ENCODE measurements at regions not wholly inside any gene's neighbourhood (a gene's known extent, or its start where the extent isn't known, plus 50 kb on each side); places are given as distances from the start of the nearest gene placed in this dataset.
A peak's percentile ranks its signal among the peaks of the same experiment; 100 is the strongest.
"Not testable (repeated sequence)": the region's sequence is repeated elsewhere in the genome, so short reads cannot be mapped to it uniquely, and the experiment has no call there.

DNA sequence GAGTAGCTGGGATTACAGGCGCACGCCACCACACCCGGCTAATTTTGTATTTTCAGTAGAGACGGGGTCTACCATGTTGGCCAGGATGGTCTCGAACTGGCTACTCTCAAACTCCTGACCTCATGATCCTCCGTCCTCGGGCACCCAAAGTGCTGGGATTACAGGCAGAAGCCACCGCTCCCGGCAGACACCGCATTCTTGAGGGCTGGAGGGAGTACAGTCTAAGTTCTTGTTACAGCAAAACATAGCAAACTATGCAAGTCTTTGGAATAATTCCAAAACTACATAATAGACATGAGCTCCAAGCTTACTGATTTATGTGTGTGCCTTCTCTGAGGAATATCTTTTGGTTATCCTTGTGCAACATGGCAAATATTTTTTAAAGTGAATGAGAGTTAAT lies 299.1 kb upstream of the ZNF658 start:
- intact Hi-C loops (cut with DNase I), result not testable (repeated sequence)
- peak in 5 of 10 donors; percentile 3 to 52 (median 22) for DNase-seq

DNA sequence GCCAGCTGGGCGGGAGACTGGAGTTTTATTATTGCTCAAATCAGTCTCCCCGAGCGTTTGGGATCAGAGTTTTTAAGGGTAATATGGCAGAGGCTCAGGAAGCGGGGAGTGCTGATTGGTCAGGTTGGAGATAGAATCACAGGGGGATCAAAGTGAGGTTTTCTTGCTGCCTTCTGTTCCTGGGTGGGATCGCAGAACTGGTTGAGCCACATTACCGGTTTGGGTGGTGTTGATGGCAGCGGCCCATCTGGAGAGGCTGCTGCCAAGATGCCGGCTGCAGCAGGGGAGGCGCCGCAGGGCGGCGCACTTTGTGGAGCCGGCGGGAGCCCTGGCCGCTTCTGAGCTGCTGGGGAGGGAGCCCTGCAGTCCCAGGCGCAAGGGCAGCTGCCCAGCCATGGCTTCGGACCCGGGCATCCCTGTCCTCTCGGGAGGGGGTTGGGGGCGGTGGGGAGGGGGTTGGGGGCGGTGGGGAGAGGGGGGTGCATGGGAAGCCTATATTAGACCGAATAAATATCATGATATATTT lies 268.9 kb upstream of the ZNF658 start:
- DNase-seq, result peak in 7 of 10 donors; percentile 2 to 53 (median 12)

DNA sequence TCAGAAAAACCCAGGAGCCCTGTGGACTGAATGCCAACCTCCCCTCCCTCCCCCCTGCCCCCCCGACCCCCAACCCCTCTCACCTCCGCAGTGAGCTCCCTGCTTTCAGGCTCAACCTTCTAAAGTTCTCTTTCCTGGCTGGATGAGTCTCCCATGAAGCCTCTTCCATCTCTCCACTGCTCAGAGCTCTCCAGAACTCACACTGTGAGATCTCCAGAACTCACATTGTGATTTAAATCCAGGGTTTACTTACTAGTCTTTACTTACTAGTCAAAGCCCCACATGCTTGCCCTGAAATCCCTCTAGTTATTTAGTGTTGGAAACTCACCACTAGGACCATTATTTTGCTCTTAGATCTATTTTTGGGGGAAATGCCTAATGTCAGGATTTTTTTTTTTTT lies 252.8 kb upstream of the ZNF658 start:
- DNase-seq; intact Hi-C loops (cut with DNase I): not testable (repeated sequence)

More for the DNA sequence above, 268.9 kb upstream of the ZNF658 start:
- intact Hi-C loops (cut with DNase I), result not testable (repeated sequence)

DNA sequence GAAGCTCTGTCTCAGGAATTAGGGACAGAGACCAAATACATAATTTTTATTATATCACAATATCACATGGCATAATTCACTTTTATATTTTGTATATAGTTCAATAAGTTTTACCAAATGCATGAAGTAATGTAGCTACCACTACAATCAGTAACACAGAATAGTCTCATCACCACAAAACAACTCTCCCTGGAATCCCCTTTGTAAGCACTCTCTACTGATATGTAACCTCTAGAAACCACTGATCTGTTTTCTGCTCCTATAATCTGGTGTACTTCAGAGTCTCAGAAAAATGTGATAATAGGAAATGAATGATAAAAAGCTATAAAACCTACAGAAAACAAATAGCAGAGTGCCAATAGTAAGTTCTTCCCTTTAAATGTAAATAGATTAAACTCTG lies 210.3 kb upstream of the ZNF658 start:
- intact Hi-C loops (cut with DNase I); DNase-seq: not testable (repeated sequence)

DNA sequence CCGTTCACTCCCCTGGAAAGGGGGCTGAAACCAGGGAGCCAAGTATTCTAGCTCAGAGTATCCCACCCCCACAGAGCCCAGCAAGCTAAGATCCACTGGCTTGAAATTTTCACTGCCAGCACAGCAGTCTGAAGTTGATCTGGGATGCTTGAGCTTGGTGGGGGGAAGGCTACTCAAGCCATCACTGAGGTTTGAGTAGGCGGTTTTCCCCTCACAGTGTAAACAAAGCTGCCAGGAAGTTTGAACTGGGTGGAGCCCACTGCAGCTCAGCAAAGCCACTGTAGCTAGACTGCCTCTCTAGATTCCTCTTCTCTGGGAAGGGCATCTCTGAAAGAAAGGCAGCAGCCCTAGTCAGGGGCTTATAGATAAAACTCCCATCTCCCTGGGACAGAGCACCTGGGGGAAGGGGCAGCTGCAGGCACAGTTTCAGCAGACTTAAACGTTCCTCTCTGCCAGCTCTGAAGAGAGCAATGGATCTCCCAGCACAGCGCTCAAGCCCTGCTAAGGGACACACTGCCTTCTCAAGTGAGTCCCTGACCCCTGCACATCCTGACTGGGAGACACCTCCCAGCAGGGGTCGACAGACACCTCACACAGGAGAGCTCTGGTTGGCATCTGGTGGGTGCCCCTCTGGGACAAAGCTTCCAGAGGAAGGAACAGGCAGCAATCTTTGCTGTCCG lies 204.8 kb upstream of the ZNF658 start:
- intact Hi-C loops (cut with DNase I); DNase-seq: not testable (repeated sequence)

DNA sequence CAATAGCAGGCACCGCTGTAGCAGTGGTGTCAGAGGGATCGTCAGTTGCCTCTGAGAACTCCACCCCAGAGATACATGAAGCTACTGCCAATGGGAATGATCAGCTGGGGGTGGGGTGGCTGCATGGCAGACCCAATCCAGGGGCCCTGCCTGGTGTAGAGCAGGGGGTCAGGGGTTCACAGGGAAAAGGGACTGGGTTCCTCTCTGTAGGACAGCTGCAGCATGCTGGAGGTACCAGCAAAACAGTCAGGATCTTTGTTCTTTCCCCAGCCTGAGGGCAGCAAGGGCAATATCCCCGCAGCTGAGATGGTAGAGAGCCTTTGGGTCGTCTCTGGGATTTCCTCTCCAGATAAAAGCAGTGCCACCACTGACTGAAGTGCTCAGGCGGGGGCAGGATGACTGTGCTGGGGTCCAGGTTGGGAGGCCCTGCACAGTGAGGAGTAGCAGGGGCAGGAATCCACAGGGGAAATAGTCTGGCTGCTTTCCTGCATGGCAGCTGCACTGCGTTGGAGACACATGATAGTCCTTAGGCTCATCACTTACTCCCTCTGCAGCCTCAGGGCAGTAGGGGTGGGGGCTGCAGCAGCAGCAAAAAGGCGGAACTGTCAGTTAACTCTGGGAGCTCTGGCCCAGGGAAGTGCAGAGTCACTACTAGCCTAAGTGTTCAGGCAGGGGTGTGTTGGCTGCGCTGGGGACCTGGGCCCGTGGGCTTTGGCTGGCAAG lies 203.0 kb upstream of the ZNF658 start:
- intact Hi-C loops (cut with DNase I), result not testable (repeated sequence)
- DNase-seq, result peak in 3 of 10 donors; percentile 3 to 45 (median 3)

DNA sequence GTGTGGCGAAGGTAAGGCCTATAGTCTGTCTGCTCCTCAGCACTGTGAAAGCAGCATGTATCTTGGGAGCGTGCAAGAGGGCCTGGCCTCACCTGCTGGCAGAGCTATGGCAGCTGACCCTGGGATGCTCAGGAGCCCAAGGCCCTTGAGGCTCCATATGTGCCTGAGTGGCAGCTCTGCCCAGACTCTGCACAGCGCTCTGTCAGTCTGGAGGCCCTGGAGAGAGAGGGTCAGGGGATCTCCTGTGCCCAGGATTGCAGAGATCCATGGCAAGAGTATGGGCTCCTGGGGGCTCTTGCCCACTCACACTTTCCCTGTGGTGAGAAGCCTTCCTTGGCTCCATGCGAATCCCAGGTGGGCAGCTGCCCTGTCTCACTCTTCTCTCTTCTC lies 202.5 kb upstream of the ZNF658 start:
- intact Hi-C loops (cut with DNase I); DNase-seq: not testable (repeated sequence)

DNA sequence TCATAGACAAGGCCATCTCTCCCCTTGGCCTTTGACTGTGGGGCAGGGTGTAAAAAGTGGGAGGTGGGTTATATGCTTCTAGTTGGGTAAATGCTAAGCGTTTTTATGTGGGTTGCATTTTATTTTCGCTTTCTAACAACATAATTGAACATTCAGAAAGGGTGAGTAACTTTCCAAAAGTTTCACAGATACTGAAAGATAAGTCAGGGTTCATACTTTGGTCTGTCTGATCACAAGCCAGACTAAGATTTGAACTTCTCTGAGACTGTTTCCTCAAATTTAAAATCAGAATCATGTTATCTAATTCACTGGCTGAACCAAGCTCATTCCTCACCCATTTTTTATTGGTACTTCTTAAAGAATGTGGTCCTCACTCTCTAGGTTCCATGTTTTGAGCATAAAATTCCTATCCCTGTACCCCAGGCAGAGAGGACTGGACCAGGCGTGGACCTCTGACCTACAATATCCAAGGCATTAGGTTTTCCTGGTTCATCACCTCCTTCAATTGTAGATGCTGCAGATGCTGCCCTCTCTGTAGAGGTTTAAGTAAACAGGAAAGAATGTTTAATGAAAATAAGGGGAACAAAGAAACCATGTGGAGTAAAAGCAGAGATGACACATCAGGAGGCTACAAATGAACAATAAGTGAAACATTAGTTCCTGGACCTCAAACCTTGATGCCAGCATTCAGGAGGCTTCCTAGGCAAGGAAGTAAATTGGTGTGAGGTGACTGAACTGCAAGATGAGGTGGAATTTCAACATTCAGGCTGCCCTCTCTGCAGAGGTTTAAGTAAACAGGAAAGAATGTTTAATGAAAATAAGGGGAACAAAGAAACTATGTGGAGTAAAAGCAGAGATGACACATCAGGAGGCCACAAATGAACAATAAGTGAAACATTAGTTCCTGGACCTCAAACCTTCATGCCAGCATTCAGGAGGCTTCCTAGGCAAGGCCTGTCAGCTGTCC lies 198.8 kb upstream of the ZNF658 start:
- intact Hi-C loops (cut with DNase I); DNase-seq: not testable (repeated sequence)

DNA sequence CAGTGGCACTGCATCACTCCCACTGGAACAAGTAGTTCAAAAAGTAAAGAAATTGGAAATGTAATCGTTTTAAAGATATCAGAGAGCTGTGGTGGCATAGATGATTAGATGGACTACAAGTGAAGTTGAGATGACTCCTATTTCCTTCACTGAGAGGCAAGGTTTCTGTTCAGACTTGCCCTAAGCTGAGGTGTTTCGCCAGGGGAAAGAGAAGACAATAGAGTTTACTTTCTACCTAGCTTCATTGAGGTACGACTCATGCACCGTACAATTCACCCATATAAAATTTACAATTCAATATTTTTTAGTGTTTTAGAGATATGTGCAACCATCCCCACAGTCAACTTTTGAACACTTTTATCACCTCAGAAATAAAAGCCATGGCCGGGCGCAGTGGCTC lies 189.0 kb upstream of the ZNF658 start:
- DNase-seq; intact Hi-C loops (cut with DNase I): not testable (repeated sequence)

DNA sequence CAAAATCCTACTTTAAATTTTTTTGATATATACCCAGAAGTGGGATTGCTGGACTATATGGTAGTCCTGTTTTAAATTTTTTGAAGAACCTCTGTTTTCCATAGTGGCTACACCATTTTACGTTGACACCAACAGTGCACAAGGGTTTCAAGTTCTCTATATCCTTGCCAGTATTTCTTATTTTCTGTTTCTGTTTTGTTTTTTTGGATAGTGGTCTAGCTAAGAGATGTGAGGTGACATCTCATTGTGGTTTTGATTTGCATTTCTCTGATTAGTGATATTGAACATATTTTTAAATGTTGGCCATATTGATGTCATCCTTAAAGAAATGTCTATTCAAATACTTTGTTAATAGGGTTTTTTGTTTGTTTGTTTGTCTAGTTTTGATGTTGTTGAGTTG lies 187.7 kb upstream of the ZNF658 start:
- intact Hi-C loops (cut with DNase I); DNase-seq: not testable (repeated sequence)

DNA sequence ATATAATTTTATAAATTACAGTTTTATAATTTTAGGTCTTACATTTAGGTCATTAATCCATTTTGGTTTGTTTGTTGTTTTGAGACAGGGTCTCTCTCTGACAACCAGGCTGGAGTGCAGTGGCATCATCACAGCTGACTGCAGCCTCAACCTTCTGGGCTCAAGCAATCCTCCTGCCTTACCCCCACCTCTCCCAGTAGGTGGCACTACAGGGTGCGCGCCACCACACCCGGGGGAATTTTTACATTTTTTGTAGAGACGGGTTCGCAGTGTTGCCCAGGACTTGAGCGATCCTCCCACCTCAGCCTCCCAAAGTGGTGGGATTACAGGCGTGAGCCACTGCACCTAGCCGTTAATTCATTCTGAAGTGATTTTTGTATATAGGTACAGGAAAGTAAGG lies 187.0 kb upstream of the ZNF658 start:
- DNase-seq; intact Hi-C loops (cut with DNase I): not testable (repeated sequence)

DNA sequence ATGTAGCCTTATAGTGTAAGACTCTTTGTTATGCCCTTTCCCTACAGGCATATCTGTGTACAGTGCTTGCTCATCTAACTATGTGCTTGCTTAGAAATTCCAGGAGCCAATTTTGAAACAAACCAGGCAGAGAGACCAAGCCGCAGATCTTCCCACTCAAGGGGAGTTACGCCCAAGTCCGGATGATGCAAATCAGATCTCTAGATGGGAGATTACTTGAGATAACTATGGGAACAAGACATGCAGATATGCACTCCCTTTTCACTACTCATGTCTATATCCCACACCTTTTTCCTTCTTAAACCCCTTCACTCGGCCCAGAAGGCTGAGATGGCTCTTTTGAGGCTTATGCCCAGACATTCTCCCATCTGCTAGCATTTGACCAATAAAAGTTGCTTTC lies 179.7 kb upstream of the ZNF658 start:
- intact Hi-C loops (cut with DNase I); DNase-seq: not testable (repeated sequence)

DNA sequence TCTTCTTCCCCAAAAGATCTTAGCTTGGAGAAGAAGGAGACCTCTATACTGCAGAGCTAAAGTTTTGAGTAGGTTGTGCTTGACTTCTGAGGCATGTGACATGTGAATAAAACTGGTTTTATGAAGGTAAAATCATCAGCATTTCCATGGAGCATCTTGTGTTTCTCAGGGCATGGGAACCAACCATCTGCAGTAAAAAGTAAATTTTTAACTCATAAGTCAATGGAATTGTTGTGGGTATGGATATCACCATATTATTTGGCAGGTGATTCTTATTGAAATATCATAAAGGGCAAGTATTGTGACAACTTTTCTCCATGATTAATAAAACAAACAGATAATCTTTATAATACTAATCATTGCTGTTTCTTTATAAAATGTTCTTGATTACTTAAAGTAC lies 173.0 kb upstream of the ZNF658 start:
- intact Hi-C loops (cut with DNase I), result not testable (repeated sequence)

DNA sequence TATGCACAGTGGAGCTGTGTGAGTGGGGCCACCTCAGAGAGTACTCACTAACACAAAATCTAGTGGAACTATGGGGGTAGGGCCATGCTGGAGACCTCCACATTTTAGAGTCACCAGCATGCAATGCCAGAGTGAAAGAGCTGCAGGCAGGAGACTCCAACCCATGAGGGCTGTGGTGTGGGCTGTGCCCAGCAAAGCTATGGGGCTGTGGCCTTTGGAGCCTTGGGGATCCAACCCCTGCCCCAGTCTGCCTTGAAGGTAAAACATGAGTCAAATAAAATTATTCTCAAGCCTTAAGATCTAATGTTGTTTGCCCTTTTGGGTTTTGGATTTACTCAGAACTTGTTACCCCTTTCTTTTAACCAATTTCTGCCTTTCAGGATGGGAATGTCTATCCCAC lies 163.8 kb upstream of the ZNF658 start:
- peak in 3 of 10 donors; percentile 24 to 73 (median 60) for DNase-seq
- intact Hi-C loops (cut with DNase I), result not testable (repeated sequence)

More for the DNA sequence above, 173.0 kb upstream of the ZNF658 start:
- DNase-seq, result not testable (repeated sequence)

DNA sequence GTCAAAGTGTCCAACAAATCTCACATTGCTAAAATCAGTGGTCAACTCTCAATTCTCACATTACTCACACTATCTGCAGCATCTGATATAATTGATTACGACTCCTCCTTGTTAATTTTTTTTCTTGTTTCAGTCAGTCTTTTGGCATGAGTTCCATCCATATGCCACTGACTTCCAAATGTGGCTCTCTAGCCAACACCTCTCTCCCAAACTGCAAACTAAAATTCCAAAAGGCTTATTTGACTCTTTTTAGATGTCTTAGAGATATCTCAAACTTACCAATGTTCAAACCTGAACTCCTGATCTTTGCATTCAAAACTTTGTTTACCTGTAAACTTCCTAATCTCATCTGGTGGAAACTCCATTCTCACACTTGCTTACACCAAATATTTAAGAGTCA lies 162.1 kb upstream of the ZNF658 start:
- DNase-seq; intact Hi-C loops (cut with DNase I): not testable (repeated sequence)

DNA sequence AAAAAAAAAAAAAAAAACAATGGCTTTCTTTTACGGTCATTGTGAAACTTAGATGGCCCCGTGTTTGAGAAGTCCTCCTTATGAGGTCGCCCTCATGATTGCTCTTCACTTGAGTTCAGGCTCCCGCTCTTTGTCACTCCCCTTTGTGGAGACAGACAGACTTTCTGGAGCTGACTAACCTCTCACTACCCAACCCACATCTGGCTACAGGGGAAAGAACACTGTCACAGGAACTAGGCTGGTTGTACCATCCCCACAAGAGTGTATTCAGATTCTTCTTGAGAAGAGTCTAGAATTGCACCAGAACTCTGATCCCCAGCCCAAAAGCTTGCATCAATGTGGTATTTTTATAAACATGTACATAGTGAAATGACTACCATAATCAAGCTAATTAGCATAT lies 160.4 kb upstream of the ZNF658 start:
- intact Hi-C loops (cut with DNase I); DNase-seq: not testable (repeated sequence)

DNA sequence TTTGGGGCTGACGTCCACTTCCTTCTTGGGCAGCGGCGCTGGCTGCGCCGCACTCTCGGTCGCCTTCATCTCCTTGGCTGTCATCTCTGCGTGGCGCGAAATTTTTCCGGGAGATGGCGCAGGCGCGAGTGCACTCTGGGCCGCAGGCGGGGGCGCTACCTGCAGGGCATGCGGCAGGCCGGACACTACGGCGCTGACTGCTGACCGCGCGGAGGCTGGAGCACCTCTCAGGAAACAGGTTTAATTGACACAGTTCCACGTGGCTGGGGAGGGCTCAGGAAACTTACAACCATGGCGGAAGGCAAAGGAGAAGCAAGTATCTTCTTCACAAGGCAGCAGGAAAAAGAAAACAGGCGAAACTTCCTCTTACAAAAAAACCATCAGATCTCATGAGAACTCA lies 154.7 kb upstream of the ZNF658 start:
- intact Hi-C loops (cut with DNase I), result not testable (repeated sequence)
- DNase-seq, result peak in 3 of 10 donors; percentile 1 to 67 (median 16)

DNA sequence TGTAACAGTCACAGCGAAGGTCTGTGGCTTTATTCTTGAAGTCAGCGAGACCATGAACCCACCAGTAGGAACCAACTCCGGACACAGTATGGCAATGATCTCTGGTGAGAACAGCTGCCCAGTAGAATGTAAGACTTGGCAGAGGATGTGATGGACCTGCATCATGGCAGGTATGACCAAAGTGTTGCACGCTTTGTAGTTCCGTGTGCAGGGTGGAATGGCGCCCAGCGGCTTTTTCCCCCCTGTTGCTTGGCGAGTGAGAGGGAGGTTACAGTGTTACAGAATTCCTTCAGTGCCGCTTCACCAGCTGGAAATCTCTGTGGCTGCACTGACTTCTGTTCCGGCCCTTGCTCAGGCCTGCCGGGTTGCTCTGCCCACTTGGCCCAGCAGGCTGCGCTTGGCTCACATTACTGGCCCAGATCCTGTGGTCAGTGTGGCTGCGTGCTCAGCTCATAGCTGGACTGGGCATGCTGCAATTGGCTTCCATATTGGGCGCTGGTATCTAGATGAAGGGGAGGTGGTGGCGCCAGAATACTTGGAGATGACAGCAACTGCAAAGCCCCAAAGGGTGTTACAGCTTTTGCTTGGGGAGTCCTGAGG lies 148.1 kb upstream of the ZNF658 start:
- intact Hi-C loops (cut with DNase I), result not testable (repeated sequence)
- peak in 3 of 10 donors; percentile 14 to 67 (median 43) for DNase-seq

DNA sequence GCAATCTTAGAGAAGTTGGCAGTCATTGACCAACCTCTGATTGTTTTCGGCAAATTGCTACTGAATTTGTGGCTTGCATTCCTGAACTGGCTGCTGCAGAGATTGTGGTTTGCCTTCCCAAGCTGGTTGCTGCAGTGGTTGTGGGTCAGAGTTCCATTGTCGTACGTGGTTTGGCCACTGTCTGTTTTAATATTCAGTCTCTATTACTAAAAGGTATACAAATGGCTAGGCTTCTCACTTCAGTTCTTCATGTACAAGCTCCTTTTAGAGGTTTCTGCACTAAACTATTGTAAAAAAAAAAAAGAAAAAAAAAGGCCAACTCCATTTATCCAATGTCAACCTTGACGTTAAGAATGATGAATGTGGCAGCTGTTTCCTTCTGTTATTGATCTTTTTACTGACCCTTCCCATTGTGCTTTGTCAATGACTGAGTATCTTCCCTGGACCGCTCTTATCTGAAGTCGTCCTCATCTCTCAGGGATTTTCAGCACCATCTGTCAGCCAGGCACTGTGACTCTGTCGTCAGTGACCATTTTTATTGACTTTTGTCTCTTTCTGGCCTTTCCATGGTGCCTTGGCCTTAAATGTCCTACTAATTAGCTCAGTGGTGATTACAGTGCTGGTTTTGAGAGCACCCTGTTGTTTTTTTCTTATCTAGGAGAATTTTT lies 140.6 kb upstream of the ZNF658 start:
- intact Hi-C loops (cut with DNase I); DNase-seq: not testable (repeated sequence)

Data from posterior cingulate gyrus (tissue), 11 donors.